H54 (cell line): ENCODE measurements at regions not wholly inside any gene's neighbourhood (a gene's known extent, or its start where the extent isn't known, plus 50 kb on each side); places are given as distances from the start of the nearest gene placed in this dataset.
"Not testable (repeated sequence)": the region's sequence is repeated elsewhere in the genome, so short reads cannot be mapped to it uniquely, and the experiment has no call there.

Source experiments
- DNase-seq: peaks from one replicate; pipeline ENCODE4 v3.0.0; 2011; ENCODE audit warnings: low spot score, mixed read lengths; ENCODE audit not compliant: insufficient read length
- FAIRE-seq: peaks from 3 replicates; lab custom pipeline; 2011; peaks lifted over from hg19 to GRCh38; lab: Jason Lieb, UNC
- POLR2A ChIP-seq: IDR thresholded peaks from 2 replicates; pipeline ENCODE4 v1.6.1; 2011; ENCODE audit warnings: low read depth, mild to moderate bottlenecking, low read length

DNA sequence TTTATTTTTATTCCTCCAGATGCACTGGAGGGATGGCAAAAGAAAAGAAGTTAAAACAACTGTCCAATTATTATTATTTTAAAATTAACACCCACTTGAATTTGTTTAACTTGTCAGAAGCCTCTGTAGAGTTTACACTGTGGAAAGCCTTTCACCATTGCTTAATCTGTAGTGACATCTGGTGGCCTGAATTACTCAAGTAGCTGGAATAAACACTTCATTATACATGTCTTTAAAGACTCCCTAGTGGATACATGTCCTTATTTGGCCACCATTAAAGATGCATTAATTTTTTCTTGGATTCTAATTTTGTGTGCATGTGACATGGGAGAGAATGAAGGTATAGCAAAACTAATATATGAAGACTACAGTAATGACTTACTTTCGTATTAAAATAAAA, 1496.5 kb downstream of the FAM181B start:
- DNase-seq (no peak), FAIRE-seq (no peak)
- no peak for TF ChIP-seq POLR2A

DNA sequence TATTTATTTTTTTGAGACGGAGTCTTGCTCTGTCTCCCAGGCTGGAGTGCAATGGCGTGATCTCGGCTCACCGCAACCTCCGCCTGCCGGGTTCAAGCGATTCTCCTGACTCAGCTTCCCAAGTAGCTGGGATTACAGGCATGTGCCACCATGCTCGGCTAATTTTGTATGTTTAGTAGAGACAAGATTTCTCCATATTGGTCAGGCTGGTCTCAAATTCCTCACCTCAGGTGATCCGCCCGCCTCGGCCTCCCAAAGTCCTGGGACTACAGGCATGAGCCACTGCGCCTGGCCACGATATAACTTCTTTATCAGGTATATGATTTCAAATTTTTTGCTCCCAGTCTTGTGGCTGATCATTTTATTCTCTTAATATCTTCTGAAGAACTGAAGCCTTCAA, 1506.3 kb downstream of the FAM181B start:
- FAIRE-seq, DNase-seq: not testable (repeated sequence)

DNA sequence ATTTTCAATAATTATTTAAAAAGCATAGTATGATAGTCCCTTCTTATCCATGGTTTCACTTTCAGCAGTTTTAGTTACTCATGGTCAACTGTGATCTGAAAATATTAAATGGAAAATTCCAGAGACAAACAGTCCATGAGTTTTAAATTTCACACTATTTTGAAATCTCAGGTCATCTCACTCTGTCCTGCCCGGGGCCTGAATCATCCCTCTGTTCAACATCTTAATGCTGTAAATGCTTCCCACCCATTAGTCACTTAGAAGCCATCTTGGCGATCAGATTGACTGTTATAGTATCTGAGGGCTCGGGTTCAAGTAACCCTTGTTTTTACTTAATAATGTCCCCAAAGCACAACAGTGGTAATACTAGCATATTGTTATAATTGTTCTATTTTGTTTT, 1509.3 kb downstream of the FAM181B start:
- no peak for FAIRE-seq
- DNase-seq = no peak
- TF ChIP-seq POLR2A = no peak

DNA sequence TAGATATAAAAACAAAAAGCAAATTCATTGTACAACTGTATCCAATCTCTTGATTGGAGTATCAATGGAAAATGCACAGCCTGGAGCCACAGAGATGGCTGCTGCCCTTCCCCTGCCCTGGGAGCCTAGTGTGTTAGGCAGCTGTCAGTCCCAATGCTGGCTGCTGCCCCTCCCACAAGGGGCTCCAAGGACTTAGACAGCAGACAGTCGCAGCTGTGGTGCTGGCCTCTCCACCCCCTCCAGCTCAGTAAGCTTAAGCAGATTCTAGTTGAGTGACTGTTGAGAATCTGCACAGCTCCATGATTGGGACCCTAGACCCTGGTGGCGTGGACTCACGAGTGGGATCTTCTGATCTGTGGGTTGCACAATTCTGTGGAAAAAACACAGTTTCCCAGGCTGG, 1511.2 kb downstream of the FAM181B start:
- TF ChIP-seq POLR2A = no peak
- no peak for FAIRE-seq

DNA sequence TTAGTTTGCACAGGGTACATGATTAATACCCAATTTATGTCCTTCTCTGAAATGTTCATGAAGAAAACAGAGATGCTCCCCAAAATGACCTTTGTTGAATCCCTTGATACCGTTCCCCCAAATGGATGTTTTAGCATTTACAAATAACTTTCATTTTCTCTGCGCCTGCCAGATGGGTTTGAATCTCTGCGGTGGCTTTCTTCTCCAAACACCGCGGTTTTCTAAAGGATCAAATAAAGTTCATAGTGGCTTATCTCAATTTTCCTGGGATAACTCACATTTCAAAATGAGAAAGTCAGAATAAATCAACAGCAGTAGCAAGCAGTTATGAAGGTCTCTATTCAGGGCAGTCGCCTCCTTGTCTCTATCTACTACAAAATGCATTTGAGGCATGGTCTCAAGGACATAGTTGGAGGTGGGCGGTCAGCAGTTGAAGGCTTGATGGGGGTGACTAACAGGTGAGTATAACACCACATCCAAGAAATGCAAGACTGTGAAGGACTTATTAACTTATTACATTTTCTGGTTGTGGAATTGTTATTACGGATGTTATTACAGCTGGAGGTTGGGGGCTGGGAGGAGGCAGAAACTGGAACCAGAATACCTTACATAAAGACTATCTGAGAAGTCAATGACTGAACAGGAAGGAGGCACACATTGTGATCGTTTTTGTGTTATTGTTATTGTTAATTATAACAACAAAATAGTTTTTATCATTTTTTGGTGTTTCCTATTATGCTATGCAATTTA, 1513.3 kb downstream of the FAM181B start:
- DNase-seq (no peak), FAIRE-seq (no peak)
- no peak for TF ChIP-seq POLR2A

More for the DNA sequence above, 1511.2 kb downstream of the FAM181B start:
- no peak for DNase-seq

DNA sequence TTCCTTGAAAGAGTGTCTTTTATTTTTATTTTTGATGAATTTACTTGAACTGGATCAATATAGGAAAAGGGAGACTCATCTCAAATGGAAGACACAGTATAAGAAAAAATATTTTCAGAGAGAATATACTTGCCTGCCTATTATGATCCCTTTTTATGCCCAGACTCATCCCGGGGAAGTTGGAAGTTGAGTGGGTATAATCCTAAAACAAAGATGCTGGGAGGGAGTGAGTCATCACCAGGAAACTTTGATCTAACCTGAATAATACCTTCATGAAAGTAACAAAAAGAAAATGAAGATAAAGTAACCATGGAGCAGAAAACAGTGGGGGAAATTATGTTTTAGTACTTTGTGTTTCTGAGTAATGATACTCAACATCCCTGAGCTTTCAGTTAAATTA, 1514.0 kb downstream of the FAM181B start:
- FAIRE-seq (no peak), DNase-seq (no peak)
- no peak for TF ChIP-seq POLR2A

DNA sequence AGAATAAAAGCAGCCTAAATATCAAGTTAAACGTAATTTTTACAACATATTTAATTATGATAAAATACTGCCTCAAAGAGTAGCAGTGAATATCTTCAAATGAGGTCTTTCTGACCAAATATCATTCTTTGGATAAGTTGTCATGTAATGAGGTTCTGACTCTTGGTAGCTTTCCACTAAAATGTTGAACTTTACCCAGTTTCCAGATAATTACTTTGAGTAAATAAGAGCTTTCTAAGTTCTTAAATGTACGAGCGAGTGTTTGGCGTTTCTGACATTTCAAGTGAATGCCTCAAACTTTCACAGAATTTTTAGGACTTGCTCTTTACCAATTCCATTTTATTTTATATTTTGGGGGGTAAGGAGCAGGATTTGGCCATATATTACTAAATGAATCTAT, 1515.2 kb downstream of the FAM181B start:
- FAIRE-seq = no peak
- TF ChIP-seq POLR2A = no peak
- DNase-seq = no peak

DNA sequence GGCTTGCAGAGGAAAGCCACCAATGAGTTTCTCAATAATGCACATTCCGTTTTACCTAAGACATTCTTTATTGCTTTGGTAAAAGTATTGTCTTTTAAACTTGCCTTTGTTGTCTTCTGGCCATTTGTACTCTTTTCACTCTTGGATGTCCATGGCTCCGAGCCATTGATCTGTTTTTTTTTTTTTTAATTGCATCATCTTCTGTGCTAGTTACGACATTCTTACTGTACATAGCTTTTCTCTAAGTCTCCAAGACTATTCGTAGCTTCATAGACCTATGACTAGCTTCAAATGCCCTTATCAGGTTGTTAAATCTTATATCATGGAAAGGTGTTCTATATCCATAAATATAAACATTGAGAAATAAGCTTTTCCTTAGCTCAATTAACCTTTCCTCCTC, 1522.6 kb downstream of the FAM181B start:
- FAIRE-seq (no peak), DNase-seq (no peak)
- no peak for TF ChIP-seq POLR2A

DNA sequence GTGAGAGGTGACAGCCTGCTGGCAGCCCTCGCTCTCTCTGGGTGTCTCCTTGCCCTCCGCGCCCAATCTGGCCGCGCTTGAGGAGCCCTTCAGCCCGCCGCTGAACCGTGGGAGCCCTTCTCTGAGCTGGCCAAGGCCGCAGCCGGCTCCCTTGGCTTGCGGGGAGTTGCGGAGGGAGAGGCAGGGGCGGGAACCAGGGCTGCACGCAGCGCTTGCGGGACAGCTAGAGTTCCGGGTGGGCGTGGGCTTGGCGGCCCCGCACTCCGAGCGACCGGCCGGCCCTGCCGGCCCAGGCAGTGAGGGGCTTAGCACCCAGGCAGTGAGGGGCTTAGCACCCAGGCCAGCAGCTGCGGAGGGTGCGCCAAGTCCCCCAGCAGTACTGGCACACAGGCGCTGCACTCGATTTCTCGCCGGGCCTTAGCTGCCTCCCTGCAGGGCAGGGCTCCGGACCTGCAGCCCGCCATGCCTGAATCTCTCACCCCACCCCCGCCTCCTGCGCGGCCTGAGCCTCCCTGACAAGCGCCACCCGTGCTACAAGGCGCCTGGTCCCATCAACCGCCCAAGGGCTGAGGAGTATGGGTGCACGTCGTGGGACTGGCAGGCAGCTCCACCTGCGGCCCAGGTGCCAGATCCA, 1526.1 kb downstream of the FAM181B start:
- no peak for TF ChIP-seq POLR2A
- FAIRE-seq (no peak), DNase-seq (no peak)

DNA sequence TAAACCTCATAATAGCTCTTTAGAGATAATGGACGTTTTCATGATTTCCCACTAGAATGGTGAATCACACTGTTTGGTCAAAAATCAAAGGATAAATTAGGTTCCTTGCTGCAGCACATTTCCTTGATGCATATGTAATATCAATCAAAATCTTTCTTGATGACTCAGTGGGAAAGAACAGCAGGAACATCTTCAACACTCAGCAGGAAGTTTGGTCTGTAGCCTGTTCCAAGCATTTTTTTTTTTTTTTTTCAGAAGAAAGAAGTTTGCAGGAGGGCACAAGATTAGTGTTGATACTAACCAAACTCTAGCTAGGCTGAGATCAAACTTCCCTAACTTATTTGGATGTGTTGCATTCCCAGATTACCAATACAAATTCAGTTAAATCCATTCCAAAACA, 1529.8 kb downstream of the FAM181B start:
- no peak for FAIRE-seq
- no peak for TF ChIP-seq POLR2A
- DNase-seq = no peak

DNA sequence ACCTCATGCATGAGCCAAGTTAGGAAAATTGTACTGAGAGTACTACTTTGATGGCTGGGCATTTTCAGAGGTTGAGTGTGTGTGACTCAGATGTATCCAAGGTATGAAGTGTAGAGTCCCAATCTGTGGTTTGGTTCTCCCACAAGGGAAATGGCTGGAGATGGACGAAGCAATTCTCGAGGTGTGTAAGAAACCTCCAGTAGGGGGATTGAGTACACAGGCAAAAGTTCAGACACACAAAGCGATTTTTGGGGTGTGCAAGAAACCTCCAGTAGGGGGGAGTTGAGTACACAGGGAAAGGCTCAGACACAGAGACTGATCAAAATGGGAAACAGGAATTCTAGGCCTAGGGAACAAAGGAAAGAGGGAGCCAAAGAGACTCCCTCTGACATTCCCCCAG, 1536.3 kb downstream of the FAM181B start:
- no peak for DNase-seq
- no peak for TF ChIP-seq POLR2A
- FAIRE-seq = no peak

DNA sequence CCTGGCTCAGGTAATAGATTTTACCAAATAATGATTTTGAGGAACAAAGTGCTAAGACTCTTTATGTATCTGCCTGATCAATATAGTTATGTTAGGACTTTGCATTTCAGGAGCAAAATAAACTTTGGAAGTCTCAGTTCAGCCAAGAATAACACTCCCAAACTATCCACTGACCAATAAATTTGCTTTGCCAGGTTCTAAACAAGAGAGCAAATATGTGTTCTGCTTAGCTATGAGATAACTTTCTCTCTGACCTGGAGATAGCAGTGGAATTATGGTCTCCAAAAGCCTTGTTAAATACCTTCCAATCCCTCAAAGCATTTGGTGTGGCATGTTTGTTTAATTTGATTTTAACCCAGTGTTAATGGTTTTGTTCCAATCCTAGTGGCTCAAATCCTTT, 1541.1 kb downstream of the FAM181B start:
- TF ChIP-seq POLR2A = no peak
- DNase-seq = no peak
- FAIRE-seq = no peak

DNA sequence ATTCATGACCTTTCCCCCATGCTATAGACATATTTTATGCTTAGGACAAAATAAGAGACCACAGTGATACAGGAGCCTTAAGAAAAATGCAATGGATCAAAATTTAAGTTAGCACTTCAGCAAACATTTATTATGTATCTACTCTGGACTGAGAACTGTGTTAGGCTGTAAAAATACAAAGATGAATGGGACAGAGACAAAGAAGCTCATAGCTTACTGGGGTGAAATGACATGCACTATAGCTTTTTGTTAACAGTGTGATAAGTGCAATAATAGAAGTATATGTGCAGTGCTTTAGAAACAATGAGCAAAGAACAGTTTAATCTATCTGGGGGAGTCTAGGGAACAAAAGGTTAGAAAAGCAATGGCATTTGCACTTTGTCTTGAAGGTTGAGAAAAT, 1543.1 kb downstream of the FAM181B start:
- DNase-seq (no peak), FAIRE-seq (no peak)
- no peak for TF ChIP-seq POLR2A

DNA sequence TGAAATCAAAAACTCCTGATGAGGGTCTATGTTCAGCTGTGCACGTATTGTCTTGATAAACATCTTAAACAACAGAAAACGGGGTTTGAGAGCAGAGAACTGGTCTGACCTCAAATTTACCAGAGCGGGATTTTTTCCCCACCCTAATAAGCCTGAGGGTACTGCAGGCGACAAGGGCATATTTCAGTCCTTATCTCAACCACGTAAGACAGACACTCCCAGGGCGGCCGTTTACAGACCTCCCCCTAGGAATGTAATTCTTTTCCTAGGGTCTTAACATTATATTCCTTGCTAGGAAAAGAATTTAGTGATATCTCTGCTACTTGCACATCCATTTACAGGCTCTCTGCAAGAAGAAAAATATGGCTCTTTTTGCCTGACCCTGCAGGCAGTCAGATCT, 1546.6 kb downstream of the FAM181B start:
- DNase-seq, FAIRE-seq: not testable (repeated sequence)
